Naive B cell (primary cell): ENCODE measurements at regions not wholly inside any gene's neighbourhood (a gene's known extent, or its start where the extent isn't known, plus 50 kb on each side); places are given as distances from the start of the nearest gene placed in this dataset.
"Not testable (repeated sequence)": the region's sequence is repeated elsewhere in the genome, so short reads cannot be mapped to it uniquely, and the experiment has no call there.

Source experiments
- ATAC-seq, 2 donors: fragments of 150-1000 bp; cut with Tn5 transposase; 2 replicates each; pipeline ENCODE4 v1.10.0; 2021; ENCODE audit warnings: low read depth in 2 of 2, mild to moderate bottlenecking in 2 of 2, moderate library complexity in 2 of 2
- DNase-seq: peaks from one replicate; pipeline ENCODE4 v3.0.0; 2022
- H3K27ac Mint-ChIP-seq, 6 donors: one replicate each; pipeline ENCODE4 v1.8.0; 2020 to 2022; ENCODE audit warnings: mild to moderate bottlenecking in 6 of 6, mixed read lengths in 6 of 6, moderate library complexity in 5 of 6, inconsistent platforms in 2 of 6
- H3K27me3 Mint-ChIP-seq, 3 donors: one replicate each; pipeline ENCODE4 v1.8.0; 2021 to 2022; ENCODE audit warnings: mixed read lengths in 3 of 3, mild to moderate bottlenecking in 1 of 3
- H3K36me3 Mint-ChIP-seq, 2 donors: one replicate each; pipeline ENCODE4 v1.8.0; 2020 to 2022; ENCODE audit warnings: mixed read lengths in 2 of 2, inconsistent platforms in 1 of 2, mild to moderate bottlenecking in 1 of 2
- H3K4me1 Mint-ChIP-seq, 3 donors: one replicate each; pipeline ENCODE4 v1.8.0; 2020 to 2022; ENCODE audit warnings: mixed read lengths in 3 of 3, inconsistent platforms in 1 of 3, mild to moderate bottlenecking in 1 of 3, moderate library complexity in 1 of 3
- H3K4me3 Mint-ChIP-seq, 8 donors: one replicate each; pipeline ENCODE4 v1.8.0; 2020 to 2022; ENCODE audit warnings: mild to moderate bottlenecking in 8 of 8, mixed read lengths in 8 of 8, moderate library complexity in 8 of 8, inconsistent platforms in 2 of 8
- H3K9me3 Mint-ChIP-seq, 7 donors: one replicate each; pipeline ENCODE4 v1.8.0; 2020 to 2022; ENCODE audit warnings: mixed read lengths in 7 of 7, mild to moderate bottlenecking in 5 of 7, inconsistent platforms in 2 of 7, moderate library complexity in 1 of 7

DNA sequence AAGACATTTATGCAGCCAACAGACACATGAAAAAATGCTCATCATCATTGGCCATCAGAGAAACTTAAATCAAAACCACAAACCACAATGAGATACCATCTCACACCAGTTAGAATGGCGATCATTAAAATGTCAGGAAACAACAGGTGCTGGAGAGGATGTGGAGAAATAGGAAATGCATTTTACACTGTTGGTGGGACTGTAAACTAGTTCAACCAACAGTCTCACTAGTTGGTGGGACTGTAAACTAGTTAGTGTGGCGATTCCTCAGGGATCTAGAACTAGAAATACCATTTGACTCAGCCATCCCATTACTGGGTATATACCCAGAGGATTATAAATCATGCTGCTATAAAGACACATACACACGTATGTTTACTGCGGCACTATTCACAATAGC is 518.8 kb downstream of the MMUT start:
- peaks cover 0 to 10% (median 4%) of the 10 kb centered on the region in 7 donors for H3K9me3 Mint-ChIP-seq
- not testable (repeated sequence) for H3K4me3 Mint-ChIP-seq, H3K27ac Mint-ChIP-seq, H3K27me3 Mint-ChIP-seq, H3K36me3 Mint-ChIP-seq, ATAC-seq, DNase-seq, H3K4me1 Mint-ChIP-seq

DNA sequence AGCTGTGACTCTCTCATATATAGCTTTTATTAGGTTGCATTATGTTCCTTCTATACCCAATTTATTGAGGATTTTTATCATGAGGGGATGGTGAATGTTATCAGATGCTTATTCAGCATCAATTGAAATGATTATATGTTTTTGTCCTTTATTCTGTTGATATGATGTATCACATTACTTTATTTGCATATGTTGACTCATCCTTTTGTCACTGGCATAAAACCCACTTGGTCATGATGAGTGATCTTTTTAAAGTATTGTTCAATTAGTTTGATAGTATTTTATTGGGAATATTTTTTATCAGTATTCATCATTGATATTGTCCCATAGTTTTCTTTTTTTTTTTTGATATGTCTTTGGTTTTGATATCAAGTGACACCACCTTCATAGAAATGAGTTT is 529.9 kb downstream of the MMUT start:
- Mint-ChIP-seq H3K27me3 (no peaks in the 10 kb centered on the region), H3K9me3 (peaks cover 5 to 21% (median 14%) of the 10 kb centered on the region in 7 donors), H3K4me3 (no peak overlapping the region), H3K4me1 (no peaks in the 10 kb centered on the region), H3K36me3 (no peaks in the 10 kb centered on the region), H3K27ac (no peak overlapping the region)
- ATAC-seq (no peak), DNase-seq (no peak)

- Mint-ChIP-seq H3K4me1 (no peaks in the 10 kb centered on the region), H3K4me3 (no peak overlapping the region), H3K27me3 (no peaks in the 10 kb centered on the region), H3K36me3 (no peaks in the 10 kb centered on the region), H3K9me3 (peaks cover 0 to 9% (median 2%) of the 10 kb centered on the region in 7 donors), H3K27ac (no peak overlapping the region)
- ATAC-seq (no peak), DNase-seq (no peak)
Observed at GRCh38 chr6:48928937-48929336, 534.1 kb downstream of the MMUT start.

- ATAC-seq (no peak), DNase-seq (no peak)
- Mint-ChIP-seq H3K36me3 (no peaks in the 10 kb centered on the region), H3K27ac (no peak overlapping the region), H3K4me3 (no peak overlapping the region), H3K4me1 (no peaks in the 10 kb centered on the region), H3K9me3 (peaks cover 0 to 7% (median 0%) of the 10 kb centered on the region in 7 donors), H3K27me3 (no peaks in the 10 kb centered on the region)
Observed at GRCh38 chr6:48922837-48923236, 540.2 kb downstream of the MMUT start.

GRCh38 chr6:48919555-48919954 is 543.5 kb downstream of the MMUT start:
- ATAC-seq: no peak
- no peaks in the 10 kb centered on the region for H3K36me3 Mint-ChIP-seq
- H3K27ac Mint-ChIP-seq: no peak overlapping the region
- no peak overlapping the region for H3K4me3 Mint-ChIP-seq
- DNase-seq: no peak
- H3K4me1 Mint-ChIP-seq: no peaks in the 10 kb centered on the region
- peaks cover 0 to 7% (median 5%) of the 10 kb centered on the region in 7 donors for H3K9me3 Mint-ChIP-seq
- no peaks in the 10 kb centered on the region for H3K27me3 Mint-ChIP-seq

DNA sequence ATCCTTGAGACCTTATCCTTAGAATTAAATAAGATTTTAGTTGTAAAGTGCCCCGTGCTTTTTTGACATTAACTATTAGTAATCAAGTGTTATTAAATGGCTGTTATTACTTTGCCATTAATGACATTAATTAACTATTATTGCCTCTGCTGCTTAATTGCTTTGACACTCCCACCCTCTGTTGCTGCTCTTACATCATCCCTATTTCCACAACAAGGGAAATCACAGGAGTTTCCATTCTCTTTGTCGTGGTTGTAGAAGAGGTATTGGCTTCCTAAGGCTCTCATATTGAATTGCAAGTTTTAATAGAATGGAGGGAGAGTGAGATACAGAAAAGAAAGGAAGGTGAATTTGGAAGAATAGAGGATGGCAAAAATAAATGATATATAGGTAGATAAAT is 545.8 kb downstream of the MMUT start:
- DNase-seq (no peak), ATAC-seq (no peak)
- Mint-ChIP-seq H3K4me1 (no peaks in the 10 kb centered on the region), H3K27me3 (no peaks in the 10 kb centered on the region), H3K9me3 (peaks cover 0 to 7% (median 6%) of the 10 kb centered on the region in 7 donors), H3K36me3 (no peaks in the 10 kb centered on the region), H3K4me3 (no peak overlapping the region), H3K27ac (no peak overlapping the region)

GRCh38 chr6:48916607-48917006 is 546.4 kb downstream of the MMUT start:
- DNase-seq (no peak), ATAC-seq (no peak)
- no peak overlapping the region for H3K4me3 Mint-ChIP-seq
- H3K9me3 Mint-ChIP-seq: peaks cover 0 to 7% (median 6%) of the 10 kb centered on the region in 7 donors
- H3K4me1 Mint-ChIP-seq: no peaks in the 10 kb centered on the region
- H3K36me3 Mint-ChIP-seq: no peaks in the 10 kb centered on the region
- H3K27me3 Mint-ChIP-seq: no peaks in the 10 kb centered on the region
- H3K27ac Mint-ChIP-seq: no peak overlapping the region

GRCh38 chr6:48915591-48915990 is 547.5 kb downstream of the MMUT start:
- no peaks in the 10 kb centered on the region for H3K36me3 Mint-ChIP-seq
- peaks cover 0 to 7% (median 5%) of the 10 kb centered on the region in 7 donors for H3K9me3 Mint-ChIP-seq
- DNase-seq (no peak), ATAC-seq (no peak)
- H3K27ac Mint-ChIP-seq: no peak overlapping the region
- H3K4me1 Mint-ChIP-seq: no peaks in the 10 kb centered on the region
- no peaks in the 10 kb centered on the region for H3K27me3 Mint-ChIP-seq
- no peak overlapping the region for H3K4me3 Mint-ChIP-seq

- Mint-ChIP-seq H3K4me3 (no peak overlapping the region), H3K27ac (no peak overlapping the region), H3K9me3 (peaks cover 0 to 13% (median 5%) of the 10 kb centered on the region in 7 donors), H3K36me3 (no peaks in the 10 kb centered on the region), H3K27me3 (no peaks in the 10 kb centered on the region), H3K4me1 (no peaks in the 10 kb centered on the region)
- no peak for DNase-seq
- no peak for ATAC-seq
Observed at GRCh38 chr6:48912503-48912902, 550.5 kb downstream of the MMUT start.

DNA sequence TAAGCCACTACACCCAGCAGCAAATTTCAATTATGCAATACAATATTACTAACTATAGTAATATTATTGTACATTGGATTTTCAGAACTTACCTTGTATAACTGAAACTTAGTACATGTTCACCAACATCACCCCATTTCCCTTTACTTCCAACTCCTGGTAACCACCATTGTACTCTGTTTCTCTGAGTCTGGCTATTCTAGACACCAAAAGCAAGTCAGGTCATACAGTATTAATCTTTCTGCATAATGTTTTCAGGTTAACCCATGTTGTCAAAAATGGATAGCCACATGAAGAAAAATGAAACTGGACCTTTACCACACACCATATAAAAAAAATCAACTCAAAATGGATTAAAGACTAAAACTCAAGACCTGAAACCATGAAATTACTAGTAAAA is 558.2 kb downstream of the MMUT start:
- no peaks in the 10 kb centered on the region for H3K4me1 Mint-ChIP-seq
- no peak overlapping the region for H3K27ac Mint-ChIP-seq
- no peak overlapping the region for H3K4me3 Mint-ChIP-seq
- H3K36me3 Mint-ChIP-seq: no peaks in the 10 kb centered on the region
- no peaks in the 10 kb centered on the region for H3K27me3 Mint-ChIP-seq
- peaks cover 0 to 12% (median 0%) of the 10 kb centered on the region in 7 donors for H3K9me3 Mint-ChIP-seq
- ATAC-seq (no peak), DNase-seq (no peak)

DNA sequence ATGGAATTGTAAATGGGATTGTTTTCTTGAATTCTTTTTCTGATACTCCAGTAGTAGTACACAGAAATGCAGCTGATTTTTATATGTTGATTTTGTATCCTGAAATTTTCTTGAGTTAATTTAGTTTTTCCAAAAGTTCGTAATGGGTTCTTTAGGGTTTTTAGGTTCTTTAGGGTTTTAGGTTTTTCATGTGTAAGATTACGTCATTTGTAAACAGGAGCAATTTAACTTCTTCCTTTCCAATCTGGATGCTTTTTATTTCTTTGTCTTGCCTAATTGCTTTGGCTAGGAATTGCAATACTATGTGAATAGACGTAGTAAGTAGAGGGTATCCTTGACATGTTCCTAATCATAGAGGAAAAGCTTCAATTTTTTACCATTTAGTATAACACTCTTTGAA is 568.6 kb downstream of the MMUT start:
- no peak for ATAC-seq
- Mint-ChIP-seq H3K36me3 (no peaks in the 10 kb centered on the region), H3K9me3 (peaks cover 1 to 13% (median 3%) of the 10 kb centered on the region in 7 donors), H3K4me1 (no peaks in the 10 kb centered on the region), H3K4me3 (no peak overlapping the region), H3K27me3 (no peaks in the 10 kb centered on the region), H3K27ac (no peak overlapping the region)
- no peak for DNase-seq

DNA sequence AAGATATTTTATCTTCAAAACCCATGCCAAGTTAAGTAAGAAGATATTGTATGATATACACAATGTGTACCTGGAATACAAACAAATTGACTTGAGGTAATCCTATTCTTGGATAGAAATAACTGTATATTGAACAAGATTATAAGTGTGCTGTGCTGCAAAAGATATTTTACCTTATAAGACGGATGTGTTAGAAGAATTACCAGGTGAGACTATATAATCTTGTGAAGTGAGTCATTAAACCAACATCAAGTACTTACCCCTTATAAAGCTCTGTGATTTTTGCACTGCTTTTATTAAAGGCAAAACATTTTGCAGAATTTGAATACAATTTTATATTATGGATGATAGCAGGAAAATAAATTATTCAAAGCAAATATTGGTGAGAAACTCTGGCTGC is 570.0 kb downstream of the MMUT start:
- no peak overlapping the region for H3K4me3 Mint-ChIP-seq
- no peaks in the 10 kb centered on the region for H3K36me3 Mint-ChIP-seq
- peaks cover 3 to 13% (median 5%) of the 10 kb centered on the region in 7 donors for H3K9me3 Mint-ChIP-seq
- no peaks in the 10 kb centered on the region for H3K4me1 Mint-ChIP-seq
- DNase-seq (no peak), ATAC-seq (no peak)
- no peak overlapping the region for H3K27ac Mint-ChIP-seq
- no peaks in the 10 kb centered on the region for H3K27me3 Mint-ChIP-seq

- Mint-ChIP-seq H3K27me3 (no peaks in the 10 kb centered on the region), H3K9me3 (peaks cover 2 to 13% (median 3%) of the 10 kb centered on the region in 7 donors), H3K4me1 (no peaks in the 10 kb centered on the region), H3K4me3 (no peak overlapping the region), H3K27ac (no peak overlapping the region), H3K36me3 (no peaks in the 10 kb centered on the region)
- ATAC-seq (no peak), DNase-seq (no peak)
Observed at GRCh38 chr6:48891308-48891707, 571.7 kb downstream of the MMUT start.

GRCh38 chr6:48889429-48889828 is 573.6 kb downstream of the MMUT start:
- Mint-ChIP-seq H3K36me3 (no peaks in the 10 kb centered on the region), H3K27me3 (no peaks in the 10 kb centered on the region), H3K4me3 (no peak overlapping the region), H3K27ac (no peak overlapping the region), H3K4me1 (no peaks in the 10 kb centered on the region), H3K9me3 (peaks cover 2 to 11% (median 5%) of the 10 kb centered on the region in 7 donors)
- DNase-seq (no peak), ATAC-seq (no peak)

- Mint-ChIP-seq H3K4me1 (no peaks in the 10 kb centered on the region), H3K27me3 (no peaks in the 10 kb centered on the region), H3K4me3 (no peak overlapping the region), H3K36me3 (no peaks in the 10 kb centered on the region), H3K9me3 (peaks cover 0 to 16% (median 10%) of the 10 kb centered on the region in 7 donors), H3K27ac (no peak overlapping the region)
- ATAC-seq (no peak), DNase-seq (no peak)
Observed at GRCh38 chr6:48883116-48883515, 579.9 kb downstream of the MMUT start.
